ENCODE measurements at regions not wholly inside any gene's neighbourhood (a gene's known extent, or its start where the extent isn't known, plus 50 kb on each side); places are given as distances from the start of the nearest gene placed in this dataset.

DNA sequence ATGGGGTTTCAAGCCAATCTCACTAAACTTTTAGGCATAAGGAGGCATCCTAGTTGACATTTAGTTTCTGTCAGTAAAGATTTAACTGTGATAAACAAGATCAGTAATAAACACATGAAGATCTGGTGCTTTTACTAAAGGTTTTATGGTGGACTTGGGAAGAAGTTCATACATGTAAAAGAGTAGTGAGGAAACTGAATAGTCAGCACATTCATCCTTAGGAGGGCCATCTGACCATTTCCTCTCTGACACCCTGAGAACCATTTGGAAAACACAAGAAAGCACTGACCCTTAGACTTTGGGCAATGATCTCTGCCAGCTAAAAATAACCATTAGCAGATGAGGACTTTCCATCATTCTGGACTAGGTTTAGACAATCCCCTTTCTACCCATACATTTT lies 1040.9 kb downstream of the AGBL1 start:
- no peaks in the 10 kb centered on the region for H3K36me3 Mint-ChIP-seq (ENCODE audit: low read depth)

More for the DNA sequence above, 1040.9 kb downstream of the AGBL1 start:
- Histone ChIP-seq H3K9me2 (ENCODE audit: insufficient read depth) (peaks cover 7% of the 10 kb centered on the region; the same call in 1 of the 2 replicates), H2AFZ (no peak overlapping the region), H3K4me2 (no peak overlapping the region), H3K4me1 (ENCODE audit: insufficient read depth) (no peaks in the 10 kb centered on the region), H3K36me3 (ENCODE audit: insufficient read depth) (no peaks in the 10 kb centered on the region), H3F3A (replicated peaks; ENCODE audit: low read depth) (no peaks in the 10 kb centered on the region), H3K27me3 (ENCODE audit: insufficient read depth) (no peaks in the 10 kb centered on the region), H3K4me3 (no peak overlapping the region), H3K27ac (ENCODE audit: low read depth) (no peak overlapping the region), H3K79me2 (replicated peaks; ENCODE audit: insufficient read depth) (no peaks in the 10 kb centered on the region), H4K20me1 (replicated peaks; ENCODE audit: insufficient read depth) (no peaks in the 10 kb centered on the region)
- Mint-ChIP-seq H3K27me3 (ENCODE audit: insufficient read depth, low read depth, poor library complexity) (peaks cover 2% of the 10 kb centered on the region), H3K9me3 (no peaks in the 10 kb centered on the region), H3K4me3 (no peak overlapping the region), H3K4me1 (no peaks in the 10 kb centered on the region), H3K27ac (no peak overlapping the region)
- DNase-seq (ENCODE audit: low spot score) (no peak), ATAC-seq (no peak)
- TF ChIP-seq, protein P1, sequence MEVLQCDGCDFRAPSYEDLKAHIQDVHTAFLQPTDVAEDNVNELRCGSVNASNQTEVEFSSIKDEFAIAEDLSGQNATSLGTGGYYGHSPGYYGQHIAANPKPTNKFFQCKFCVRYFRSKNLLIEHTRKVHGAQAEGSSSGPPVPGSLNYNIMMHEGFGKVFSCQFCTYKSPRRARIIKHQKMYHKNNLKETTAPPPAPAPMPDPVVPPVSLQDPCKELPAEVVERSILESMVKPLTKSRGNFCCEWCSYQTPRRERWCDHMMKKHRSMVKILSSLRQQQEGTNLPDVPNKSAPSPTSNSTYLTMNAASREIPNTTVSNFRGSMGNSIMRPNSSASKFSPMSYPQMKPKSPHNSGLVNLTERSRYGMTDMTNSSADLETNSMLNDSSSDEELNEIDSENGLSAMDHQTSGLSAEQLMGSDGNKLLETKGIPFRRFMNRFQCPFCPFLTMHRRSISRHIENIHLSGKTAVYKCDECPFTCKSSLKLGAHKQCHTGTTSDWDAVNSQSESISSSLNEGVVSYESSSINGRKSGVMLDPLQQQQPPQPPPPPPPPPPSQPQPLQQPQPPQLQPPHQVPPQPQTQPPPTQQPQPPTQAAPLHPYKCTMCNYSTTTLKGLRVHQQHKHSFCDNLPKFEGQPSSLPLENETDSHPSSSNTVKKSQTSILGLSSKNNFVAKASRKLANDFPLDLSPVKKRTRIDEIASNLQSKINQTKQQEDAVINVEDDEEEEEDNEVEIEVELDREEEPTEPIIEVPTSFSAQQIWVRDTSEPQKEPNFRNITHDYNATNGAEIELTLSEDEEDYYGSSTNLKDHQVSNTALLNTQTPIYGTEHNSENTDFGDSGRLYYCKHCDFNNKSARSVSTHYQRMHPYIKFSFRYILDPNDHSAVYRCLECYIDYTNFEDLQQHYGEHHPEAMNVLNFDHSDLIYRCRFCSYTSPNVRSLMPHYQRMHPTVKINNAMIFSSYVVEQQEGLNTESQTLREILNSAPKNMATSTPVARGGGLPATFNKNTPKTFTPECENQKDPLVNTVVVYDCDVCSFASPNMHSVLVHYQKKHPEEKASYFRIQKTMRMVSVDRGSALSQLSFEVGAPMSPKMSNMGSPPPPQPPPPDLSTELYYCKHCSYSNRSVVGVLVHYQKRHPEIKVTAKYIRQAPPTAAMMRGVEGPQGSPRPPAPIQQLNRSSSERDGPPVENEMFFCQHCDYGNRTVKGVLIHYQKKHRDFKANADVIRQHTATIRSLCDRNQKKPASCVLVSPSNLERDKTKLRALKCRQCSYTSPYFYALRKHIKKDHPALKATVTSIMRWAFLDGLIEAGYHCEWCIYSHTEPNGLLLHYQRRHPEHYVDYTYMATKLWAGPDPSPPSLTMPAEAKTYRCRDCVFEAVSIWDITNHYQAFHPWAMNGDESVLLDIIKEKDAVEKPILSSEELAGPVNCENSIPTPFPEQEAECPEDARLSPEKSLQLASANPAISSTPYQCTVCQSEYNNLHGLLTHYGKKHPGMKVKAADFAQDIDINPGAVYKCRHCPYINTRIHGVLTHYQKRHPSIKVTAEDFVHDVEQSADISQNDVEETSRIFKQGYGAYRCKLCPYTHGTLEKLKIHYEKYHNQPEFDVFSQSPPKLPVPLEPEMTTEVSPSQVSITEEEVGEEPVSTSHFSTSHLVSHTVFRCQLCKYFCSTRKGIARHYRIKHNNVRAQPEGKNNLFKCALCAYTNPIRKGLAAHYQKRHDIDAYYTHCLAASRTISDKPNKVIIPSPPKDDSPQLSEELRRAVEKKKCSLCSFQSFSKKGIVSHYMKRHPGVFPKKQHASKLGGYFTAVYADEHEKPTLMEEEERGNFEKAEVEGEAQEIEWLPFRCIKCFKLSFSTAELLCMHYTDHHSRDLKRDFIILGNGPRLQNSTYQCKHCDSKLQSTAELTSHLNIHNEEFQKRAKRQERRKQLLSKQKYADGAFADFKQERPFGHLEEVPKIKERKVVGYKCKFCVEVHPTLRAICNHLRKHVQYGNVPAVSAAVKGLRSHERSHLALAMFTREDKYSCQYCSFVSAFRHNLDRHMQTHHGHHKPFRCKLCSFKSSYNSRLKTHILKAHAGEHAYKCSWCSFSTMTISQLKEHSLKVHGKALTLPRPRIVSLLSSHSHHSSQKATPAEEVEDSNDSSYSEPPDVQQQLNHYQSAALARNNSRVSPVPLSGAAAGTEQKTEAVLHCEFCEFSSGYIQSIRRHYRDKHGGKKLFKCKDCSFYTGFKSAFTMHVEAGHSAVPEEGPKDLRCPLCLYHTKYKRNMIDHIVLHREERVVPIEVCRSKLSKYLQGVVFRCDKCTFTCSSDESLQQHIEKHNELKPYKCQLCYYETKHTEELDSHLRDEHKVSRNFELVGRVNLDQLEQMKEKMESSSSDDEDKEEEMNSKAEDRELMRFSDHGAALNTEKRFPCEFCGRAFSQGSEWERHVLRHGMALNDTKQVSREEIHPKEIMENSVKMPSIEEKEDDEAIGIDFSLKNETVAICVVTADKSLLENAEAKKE (CRISPR knock-in tag; IDR thresholded peaks at IDR 0.05), result no peak
- TF ChIP-seq, protein P2, sequence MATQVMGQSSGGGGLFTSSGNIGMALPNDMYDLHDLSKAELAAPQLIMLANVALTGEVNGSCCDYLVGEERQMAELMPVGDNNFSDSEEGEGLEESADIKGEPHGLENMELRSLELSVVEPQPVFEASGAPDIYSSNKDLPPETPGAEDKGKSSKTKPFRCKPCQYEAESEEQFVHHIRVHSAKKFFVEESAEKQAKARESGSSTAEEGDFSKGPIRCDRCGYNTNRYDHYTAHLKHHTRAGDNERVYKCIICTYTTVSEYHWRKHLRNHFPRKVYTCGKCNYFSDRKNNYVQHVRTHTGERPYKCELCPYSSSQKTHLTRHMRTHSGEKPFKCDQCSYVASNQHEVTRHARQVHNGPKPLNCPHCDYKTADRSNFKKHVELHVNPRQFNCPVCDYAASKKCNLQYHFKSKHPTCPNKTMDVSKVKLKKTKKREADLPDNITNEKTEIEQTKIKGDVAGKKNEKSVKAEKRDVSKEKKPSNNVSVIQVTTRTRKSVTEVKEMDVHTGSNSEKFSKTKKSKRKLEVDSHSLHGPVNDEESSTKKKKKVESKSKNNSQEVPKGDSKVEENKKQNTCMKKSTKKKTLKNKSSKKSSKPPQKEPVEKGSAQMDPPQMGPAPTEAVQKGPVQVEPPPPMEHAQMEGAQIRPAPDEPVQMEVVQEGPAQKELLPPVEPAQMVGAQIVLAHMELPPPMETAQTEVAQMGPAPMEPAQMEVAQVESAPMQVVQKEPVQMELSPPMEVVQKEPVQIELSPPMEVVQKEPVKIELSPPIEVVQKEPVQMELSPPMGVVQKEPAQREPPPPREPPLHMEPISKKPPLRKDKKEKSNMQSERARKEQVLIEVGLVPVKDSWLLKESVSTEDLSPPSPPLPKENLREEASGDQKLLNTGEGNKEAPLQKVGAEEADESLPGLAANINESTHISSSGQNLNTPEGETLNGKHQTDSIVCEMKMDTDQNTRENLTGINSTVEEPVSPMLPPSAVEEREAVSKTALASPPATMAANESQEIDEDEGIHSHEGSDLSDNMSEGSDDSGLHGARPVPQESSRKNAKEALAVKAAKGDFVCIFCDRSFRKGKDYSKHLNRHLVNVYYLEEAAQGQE (IDR thresholded peaks at IDR 0.05; ENCODE audit: unreplicated experiment), result no peak
- TF ChIP-seq, protein P3, sequence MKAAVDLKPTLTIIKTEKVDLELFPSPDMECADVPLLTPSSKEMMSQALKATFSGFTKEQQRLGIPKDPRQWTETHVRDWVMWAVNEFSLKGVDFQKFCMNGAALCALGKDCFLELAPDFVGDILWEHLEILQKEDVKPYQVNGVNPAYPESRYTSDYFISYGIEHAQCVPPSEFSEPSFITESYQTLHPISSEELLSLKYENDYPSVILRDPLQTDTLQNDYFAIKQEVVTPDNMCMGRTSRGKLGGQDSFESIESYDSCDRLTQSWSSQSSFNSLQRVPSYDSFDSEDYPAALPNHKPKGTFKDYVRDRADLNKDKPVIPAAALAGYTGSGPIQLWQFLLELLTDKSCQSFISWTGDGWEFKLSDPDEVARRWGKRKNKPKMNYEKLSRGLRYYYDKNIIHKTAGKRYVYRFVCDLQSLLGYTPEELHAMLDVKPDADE (IDR thresholded peaks at IDR 0.05), result no peak
- TF ChIP-seq NANOG (IDR thresholded peaks at IDR 0.05; ENCODE audit: borderline replicate concordance), result no peak
- TF ChIP-seq CREB1 (CRISPR knock-in tag; IDR thresholded peaks at IDR 0.05; ENCODE audit: low read depth), result no peak
- no peak for TF ChIP-seq JUNB (IDR thresholded peaks at IDR 0.05; ENCODE audit: unreplicated experiment)
- TF ChIP-seq EZH2phosphoT487 (IDR thresholded peaks at IDR 0.05; ENCODE audit: unreplicated experiment), result no peak
- TF ChIP-seq, protein P4, sequence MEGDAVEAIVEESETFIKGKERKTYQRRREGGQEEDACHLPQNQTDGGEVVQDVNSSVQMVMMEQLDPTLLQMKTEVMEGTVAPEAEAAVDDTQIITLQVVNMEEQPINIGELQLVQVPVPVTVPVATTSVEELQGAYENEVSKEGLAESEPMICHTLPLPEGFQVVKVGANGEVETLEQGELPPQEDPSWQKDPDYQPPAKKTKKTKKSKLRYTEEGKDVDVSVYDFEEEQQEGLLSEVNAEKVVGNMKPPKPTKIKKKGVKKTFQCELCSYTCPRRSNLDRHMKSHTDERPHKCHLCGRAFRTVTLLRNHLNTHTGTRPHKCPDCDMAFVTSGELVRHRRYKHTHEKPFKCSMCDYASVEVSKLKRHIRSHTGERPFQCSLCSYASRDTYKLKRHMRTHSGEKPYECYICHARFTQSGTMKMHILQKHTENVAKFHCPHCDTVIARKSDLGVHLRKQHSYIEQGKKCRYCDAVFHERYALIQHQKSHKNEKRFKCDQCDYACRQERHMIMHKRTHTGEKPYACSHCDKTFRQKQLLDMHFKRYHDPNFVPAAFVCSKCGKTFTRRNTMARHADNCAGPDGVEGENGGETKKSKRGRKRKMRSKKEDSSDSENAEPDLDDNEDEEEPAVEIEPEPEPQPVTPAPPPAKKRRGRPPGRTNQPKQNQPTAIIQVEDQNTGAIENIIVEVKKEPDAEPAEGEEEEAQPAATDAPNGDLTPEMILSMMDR (conservative IDR thresholded peaks at IDR 0.05; ENCODE audit: low read depth in 2 of 2), result no peak
- no peak for TF ChIP-seq ZNF331 (CRISPR knock-in tag; IDR thresholded peaks at IDR 0.05; ENCODE audit: low read depth)
- TF ChIP-seq POLR2AphosphoS5 (IDR thresholded peaks at IDR 0.05; ENCODE audit: low read depth), result no peak
- TF ChIP-seq EZH2 (IDR thresholded peaks at IDR 0.05; ENCODE audit: low read depth, unreplicated experiment), result no peak
- no peak for TF ChIP-seq STAT1 (IDR thresholded peaks at IDR 0.05; ENCODE audit: unreplicated experiment)
- no peak for TF ChIP-seq ZNF114 (CRISPR knock-in tag; IDR thresholded peaks at IDR 0.05)
